Right forelimb (tissue), 1 donor: ENCODE measurements at regions not wholly inside any gene's neighbourhood (a gene's known extent, or its start where the extent isn't known, plus 50 kb on each side); places are given as distances from the start of the nearest gene placed in this dataset.

Source experiments
- DNase-seq: peaks from one replicate; pipeline ENCODE4 v3.0.0-alpha.2; 2018

- DNase-seq: no peak
Observed at GRCh38 chr11:92720385-92720784, 249.1 kb upstream of the MTNR1B start.

DNA sequence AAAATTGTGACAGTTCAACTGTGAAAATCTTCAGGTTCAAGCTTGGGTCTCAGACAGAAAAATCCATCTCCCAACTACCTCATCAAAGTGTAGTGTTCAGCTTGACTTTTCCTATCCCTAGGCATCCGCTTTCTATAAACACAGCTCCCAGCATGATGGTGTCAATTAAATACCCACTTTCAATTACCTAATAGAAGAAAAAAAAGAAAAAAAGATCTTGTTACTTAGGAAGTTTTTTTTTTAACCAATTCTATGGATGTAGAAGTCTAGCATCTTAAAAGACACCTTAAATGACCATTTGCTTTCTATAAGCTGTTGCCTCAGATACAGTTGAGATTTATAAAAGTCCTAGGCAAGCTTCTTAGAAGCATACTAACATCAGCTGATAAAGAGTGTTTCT is 244.1 kb upstream of the MTNR1B start:
- DNase-seq: no peak

- no peak for DNase-seq
Observed at GRCh38 chr11:92727123-92727522, 242.3 kb upstream of the MTNR1B start.

DNA sequence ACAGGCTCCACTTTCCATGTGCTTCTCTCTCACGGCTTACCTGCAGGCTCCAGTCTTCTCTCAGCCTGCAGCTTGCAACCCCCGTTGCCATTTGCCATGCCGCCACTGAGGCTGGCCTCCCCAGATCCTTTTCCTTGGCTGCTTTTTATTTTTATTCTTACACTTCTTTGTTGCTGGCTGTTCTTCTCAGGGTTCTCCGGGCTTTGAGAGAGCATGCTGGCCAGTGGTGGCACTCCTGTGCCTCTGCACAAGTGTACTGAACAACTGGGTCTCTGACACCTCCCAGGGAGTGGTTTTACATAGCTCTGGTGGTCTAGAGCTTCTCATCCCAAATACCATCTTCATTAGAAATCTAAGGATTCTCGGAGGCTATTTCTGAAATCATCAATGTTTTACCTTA is 241.7 kb upstream of the MTNR1B start:
- no peak for DNase-seq

GRCh38 chr11:92728628-92729027 is 240.8 kb upstream of the MTNR1B start:
- DNase-seq: no peak

GRCh38 chr11:92735039-92735438 is 234.4 kb upstream of the MTNR1B start:
- DNase-seq: no peak

- no peak for DNase-seq
Observed at GRCh38 chr11:92738276-92738675, 231.2 kb upstream of the MTNR1B start.

GRCh38 chr11:92739041-92739440 is 230.4 kb upstream of the MTNR1B start:
- DNase-seq: no peak

- DNase-seq: no peak
Observed at GRCh38 chr11:92739491-92739890, 230.0 kb upstream of the MTNR1B start.

DNA sequence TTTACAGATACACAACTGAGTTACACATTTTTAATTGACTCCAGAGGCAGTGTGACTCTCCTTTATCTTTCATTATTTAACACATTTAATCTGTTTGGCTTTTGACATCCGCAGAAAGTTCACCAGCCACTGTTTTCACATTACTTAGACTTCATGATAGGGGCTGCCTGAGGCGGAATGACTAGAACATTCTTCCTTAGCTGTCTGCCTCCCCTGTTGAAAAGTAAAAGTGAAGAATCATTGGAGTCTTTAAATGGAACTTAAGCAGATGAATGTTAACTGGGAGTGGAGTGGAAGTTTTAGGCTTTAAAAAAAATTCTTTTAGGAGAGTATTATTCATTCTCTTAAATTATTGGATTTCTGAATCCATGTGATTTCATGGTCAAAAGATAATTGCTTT is 229.2 kb upstream of the MTNR1B start:
- no peak for DNase-seq

DNA sequence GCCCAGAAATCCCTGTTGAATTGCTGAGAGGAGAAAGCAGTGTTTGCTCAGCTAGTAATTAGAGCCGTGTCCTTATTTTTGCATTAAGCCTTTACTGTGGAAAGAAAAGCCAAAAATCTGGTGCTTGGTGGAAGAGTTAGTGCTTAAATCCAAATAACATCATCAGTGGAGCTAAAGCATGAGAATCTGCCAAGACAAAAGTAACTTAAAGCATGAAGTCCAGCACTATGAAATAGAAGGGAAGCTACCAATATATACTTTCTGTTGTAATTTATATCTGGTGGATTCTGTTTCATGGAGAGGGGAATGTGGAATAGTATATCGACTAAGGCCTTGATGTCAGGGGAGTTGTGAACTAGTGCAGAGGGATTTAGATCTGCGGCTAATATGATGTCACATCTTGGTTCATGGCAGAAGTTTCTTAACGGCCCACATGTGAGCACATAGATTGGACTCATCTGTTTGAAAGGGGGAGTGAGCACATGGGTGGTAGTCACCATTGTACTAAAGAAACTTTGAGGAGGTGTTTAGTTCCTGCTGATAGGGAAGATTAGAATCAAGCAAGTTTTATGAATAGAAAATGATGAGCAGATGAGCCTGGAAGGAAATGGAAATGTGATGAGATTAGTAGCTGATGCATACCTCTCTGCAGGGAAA is 224.4 kb upstream of the MTNR1B start:
- no peak for DNase-seq

GRCh38 chr11:92750794-92751193 is 218.7 kb upstream of the MTNR1B start:
- no peak for DNase-seq

DNA sequence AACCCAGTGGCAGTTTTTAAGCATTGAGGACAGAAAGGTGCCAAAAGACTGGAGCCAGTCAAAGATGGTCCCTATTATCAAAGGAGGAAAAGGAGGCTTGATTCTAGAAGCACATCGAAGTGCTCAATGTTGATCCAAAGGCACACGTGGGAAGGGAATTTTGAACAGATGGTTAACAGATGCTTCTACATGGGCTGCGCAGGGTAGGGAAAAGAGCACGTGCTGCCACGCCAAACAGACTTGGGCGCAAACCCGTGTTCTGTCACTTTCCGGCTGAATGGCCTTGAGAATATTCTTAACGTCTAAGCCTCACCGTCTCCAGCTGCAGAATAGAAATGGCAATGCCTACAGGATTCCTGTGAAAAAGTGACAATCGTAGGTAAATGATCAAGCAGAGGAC is 217.9 kb upstream of the MTNR1B start:
- no peak for DNase-seq

- no peak for DNase-seq
Observed at GRCh38 chr11:92752122-92752521, 217.3 kb upstream of the MTNR1B start.

- DNase-seq: no peak
Observed at GRCh38 chr11:92753161-92753560, 216.3 kb upstream of the MTNR1B start.

DNA sequence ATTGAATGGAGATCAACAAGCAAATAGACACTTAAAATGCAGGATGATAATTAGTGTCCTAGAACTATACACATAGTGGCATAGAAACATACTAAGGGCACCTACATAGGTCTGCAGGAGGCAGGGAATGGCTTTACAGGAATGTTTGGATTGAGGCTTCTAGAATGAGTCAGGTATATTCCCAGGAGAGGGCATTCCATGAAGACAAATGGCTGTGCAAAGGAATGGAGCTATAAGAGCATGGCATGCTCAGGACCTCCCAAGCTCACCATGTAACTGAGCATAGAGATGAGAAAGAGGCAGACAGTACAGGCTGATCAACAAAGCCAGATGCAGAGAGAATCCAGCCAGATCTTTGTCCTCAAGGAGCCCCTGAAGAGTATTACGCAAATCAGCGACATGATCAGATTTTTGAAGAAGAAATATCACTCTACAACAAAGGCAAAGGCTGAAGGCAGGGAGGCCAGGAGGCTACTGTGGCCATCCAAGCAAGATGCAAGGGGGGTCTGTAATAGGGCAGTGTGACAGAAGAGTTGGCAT is 211.1 kb upstream of the MTNR1B start:
- no peak for DNase-seq

GRCh38 chr11:92759571-92760214 is 209.8 kb upstream of the MTNR1B start:
- DNase-seq: no peak

DNA sequence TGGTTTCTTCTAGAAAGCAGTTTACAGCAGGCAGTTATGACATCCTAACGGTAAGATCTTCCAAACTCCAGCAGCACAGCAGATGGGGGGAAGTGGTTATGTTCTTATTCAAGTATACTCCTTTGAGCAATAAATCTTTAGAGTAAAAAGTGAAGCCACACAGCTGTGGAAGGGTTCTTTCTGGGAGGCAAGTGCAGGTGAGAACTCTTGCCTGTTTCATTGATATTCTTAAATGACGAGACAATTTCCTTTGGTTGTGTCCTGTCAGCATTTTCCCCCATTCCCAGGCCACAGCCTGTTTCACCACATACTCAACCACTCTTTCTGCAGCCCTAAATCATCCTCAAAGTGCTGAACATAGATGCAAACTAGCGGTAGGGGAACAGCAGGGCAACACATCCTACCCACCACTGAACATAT is 207.3 kb upstream of the MTNR1B start:
- DNase-seq: no peak

- no peak for DNase-seq
Observed at GRCh38 chr11:92763336-92763735, 206.1 kb upstream of the MTNR1B start.

GRCh38 chr11:92764128-92764527 is 205.3 kb upstream of the MTNR1B start:
- no peak for DNase-seq

- no peak for DNase-seq
Observed at GRCh38 chr11:92765082-92765840, 204.2 kb upstream of the MTNR1B start.

GRCh38 chr11:92765965-92766371 is 203.5 kb upstream of the MTNR1B start:
- DNase-seq: peak; percentile 75

DNA sequence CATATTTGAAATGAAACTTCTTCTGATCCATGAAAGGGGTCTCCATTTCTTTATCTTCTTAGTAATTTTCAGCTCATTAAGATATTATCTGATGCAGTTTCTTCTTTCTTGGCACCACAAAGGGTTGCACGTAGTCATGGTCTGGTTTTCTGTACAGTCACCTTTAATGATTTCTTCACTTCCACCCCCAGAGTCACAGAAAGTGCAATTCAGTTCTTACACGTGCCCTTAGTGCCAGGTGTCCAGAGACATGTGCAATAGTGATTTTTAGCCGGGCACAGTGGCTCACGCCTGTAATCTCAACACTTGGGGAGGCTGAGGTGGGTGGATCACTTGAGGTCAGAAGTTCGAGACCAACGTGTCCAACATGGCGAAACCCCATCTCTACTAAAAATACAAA is 202.8 kb upstream of the MTNR1B start:
- DNase-seq: no peak

DNA sequence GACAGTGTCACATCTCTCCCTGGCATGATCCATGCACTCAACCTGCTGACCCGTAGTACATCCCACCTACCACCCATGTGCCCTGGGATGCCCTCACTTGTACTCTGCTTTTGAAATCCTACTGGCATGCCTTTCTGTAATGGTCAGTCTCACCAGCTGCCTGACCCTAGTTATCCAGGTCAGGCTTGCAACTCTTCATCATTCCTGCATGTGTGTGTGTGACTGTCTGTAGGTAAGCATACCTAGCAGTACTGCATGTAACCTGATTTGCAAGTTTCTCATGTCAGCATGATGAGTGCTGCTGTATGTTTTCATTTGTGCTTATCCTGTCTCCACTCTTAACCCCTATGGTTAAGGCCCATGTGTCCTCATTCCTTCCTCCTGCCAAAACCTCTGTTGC is 202.0 kb upstream of the MTNR1B start:
- DNase-seq: no peak
